MM.1S (cell line): ENCODE measurements at regions not wholly inside any gene's neighbourhood (a gene's known extent, or its start where the extent isn't known, plus 50 kb on each side); places are given as distances from the start of the nearest gene placed in this dataset.

Source experiments
- DNase-seq: peaks from one replicate; pipeline ENCODE4 v3.0.0-alpha.2; 2015
- H2AFZ ChIP-seq: fragments of 300-600 bp; sonication (generic); 2 replicates; pipeline ENCODE4 v1.6.0; 2016; ENCODE audit warnings: antibody characterized with exemption, low read length
- H3F3A ChIP-seq: fragments of 300-600 bp; sonication (generic); 2 replicates; pipeline ENCODE4 v1.6.1; 2016; ENCODE audit warnings: mild to moderate bottlenecking, antibody characterized with exemption, low read length, moderate library complexity, mixed read lengths; ENCODE audit not compliant: insufficient read depth
- H3K27ac ChIP-seq: fragments of 300-600 bp; sonication (generic); 2 replicates; pipeline ENCODE4 v1.5.1; 2016; ENCODE audit warnings: mild to moderate bottlenecking, low read length
- H3K27me3 ChIP-seq: fragments of 300-600 bp; sonication (generic); replicated peaks from 2 replicates; pipeline ENCODE4 v1.6.0; 2016; ENCODE audit warnings: low read length; ENCODE audit not compliant: insufficient read depth
- H3K36me3 ChIP-seq: fragments of 300-600 bp; sonication (generic); replicated peaks from 2 replicates; pipeline ENCODE4 v1.6.1; 2016; ENCODE audit warnings: mild to moderate bottlenecking, low read length, mixed read lengths; ENCODE audit not compliant: insufficient read depth
- H3K4me1 ChIP-seq: fragments of 300-600 bp; sonication (generic); 2 replicates; pipeline ENCODE4 v1.6.1; 2016; ENCODE audit warnings: low read length, mixed read lengths
- H3K4me2 ChIP-seq: fragments of 300-600 bp; sonication (generic); 2 replicates; pipeline ENCODE4 v1.6.0; 2016; ENCODE audit warnings: low read depth, low read length
- H3K4me3 ChIP-seq: fragments of 300-600 bp; sonication (generic); 2 replicates; pipeline ENCODE4 v1.5.1; 2016; ENCODE audit warnings: low read length, mixed read lengths
- H3K79me2 ChIP-seq: fragments of 300-600 bp; sonication (generic); 2 replicates; pipeline ENCODE4 v1.6.1; 2016; ENCODE audit warnings: mixed run types, low read length, mixed read lengths
- H3K9ac ChIP-seq: fragments of 300-600 bp; sonication (generic); 2 replicates; pipeline ENCODE4 v1.6.1; 2016; ENCODE audit warnings: low read length, mixed read lengths
- H3K9me2 ChIP-seq: fragments of 300-600 bp; sonication (generic); replicated peaks from 2 replicates; pipeline ENCODE4 v1.6.1; 2016; ENCODE audit warnings: mild to moderate bottlenecking, low read length, mixed read lengths; ENCODE audit not compliant: insufficient read depth
- H3K9me3 ChIP-seq: fragments of 300-600 bp; sonication (generic); replicated peaks from 2 replicates; pipeline ENCODE4 v1.6.1; 2016; ENCODE audit warnings: mild to moderate bottlenecking, low read length, mixed read lengths; ENCODE audit not compliant: insufficient read depth
- H4K20me1 ChIP-seq: fragments of 300-600 bp; sonication (generic); 2 replicates; pipeline ENCODE4 v1.6.1; 2016; ENCODE audit warnings: mild to moderate bottlenecking, low read length, moderate library complexity, mixed read lengths; ENCODE audit not compliant: insufficient read depth
- CTCF ChIP-seq: fragments of 300-600 bp; sonication (generic); IDR thresholded peaks from 2 replicates; pipeline ENCODE4 v1.5.1; 2016; ENCODE audit warnings: antibody characterized with exemption, low read length, mixed read lengths
- EZH2 ChIP-seq: fragments of 300-600 bp; sonication (generic); optimal IDR thresholded peaks from 2 replicates; pipeline ENCODE3; 2017; ENCODE audit warnings: low read depth, mild to moderate bottlenecking, antibody characterized with exemption, low read length, mixed read lengths
- EZH2phosphoT487 ChIP-seq: fragments of 300-600 bp; sonication (generic); IDR thresholded peaks from 2 replicates; pipeline ENCODE4 v1.6.1; 2018; ENCODE audit warnings: antibody characterized with exemption, low read length

- H3K9ac ChIP-seq: no peak overlapping the region
- no peaks in the 10 kb centered on the region for H3F3A ChIP-seq
- no peak for DNase-seq
- H3K4me3 ChIP-seq: no peak overlapping the region
- no peak overlapping the region for H3K27ac ChIP-seq
- TF ChIP-seq CTCF: no peak
- no peak for TF ChIP-seq EZH2
- no peak for TF ChIP-seq EZH2phosphoT487
- no peaks in the 10 kb centered on the region for H3K27me3 ChIP-seq
- no peaks in the 10 kb centered on the region for H4K20me1 ChIP-seq
- no peaks in the 10 kb centered on the region for H3K79me2 ChIP-seq
- no peaks in the 10 kb centered on the region for H3K36me3 ChIP-seq
- no peak overlapping the region for H2AFZ ChIP-seq
- no peaks in the 10 kb centered on the region for H3K9me2 ChIP-seq
- no peak overlapping the region for H3K4me2 ChIP-seq
- no peaks in the 10 kb centered on the region for H3K9me3 ChIP-seq
- no peaks in the 10 kb centered on the region for H3K4me1 ChIP-seq
These were observed 97.7 kb upstream of the TMEM196 start for GRCh38 chr7:19871102-19871501.

GRCh38 chr7:19869979-19870378 lies 96.6 kb upstream of the TMEM196 start:
- H3K4me3 ChIP-seq: no peak overlapping the region
- H3K9me2 ChIP-seq: no peaks in the 10 kb centered on the region
- H3K79me2 ChIP-seq: no peaks in the 10 kb centered on the region
- no peaks in the 10 kb centered on the region for H4K20me1 ChIP-seq
- DNase-seq: no peak
- no peaks in the 10 kb centered on the region for H3K4me1 ChIP-seq
- no peaks in the 10 kb centered on the region for H3F3A ChIP-seq
- no peaks in the 10 kb centered on the region for H3K27me3 ChIP-seq
- no peak overlapping the region for H3K27ac ChIP-seq
- no peak overlapping the region for H2AFZ ChIP-seq
- H3K9ac ChIP-seq: no peak overlapping the region
- TF ChIP-seq EZH2phosphoT487: no peak
- TF ChIP-seq EZH2: no peak
- no peak for TF ChIP-seq CTCF
- H3K9me3 ChIP-seq: no peaks in the 10 kb centered on the region
- H3K36me3 ChIP-seq: no peaks in the 10 kb centered on the region
- no peak overlapping the region for H3K4me2 ChIP-seq

- no peak overlapping the region for H2AFZ ChIP-seq
- H3K27me3 ChIP-seq: no peaks in the 10 kb centered on the region
- H3K4me1 ChIP-seq: no peaks in the 10 kb centered on the region
- no peak for DNase-seq
- no peaks in the 10 kb centered on the region for H3K9me2 ChIP-seq
- H3K9me3 ChIP-seq: no peaks in the 10 kb centered on the region
- no peak overlapping the region for H3K27ac ChIP-seq
- no peaks in the 10 kb centered on the region for H3F3A ChIP-seq
- no peak overlapping the region for H3K4me2 ChIP-seq
- H3K4me3 ChIP-seq: no peak overlapping the region
- H4K20me1 ChIP-seq: no peaks in the 10 kb centered on the region
- no peaks in the 10 kb centered on the region for H3K36me3 ChIP-seq
- no peaks in the 10 kb centered on the region for H3K79me2 ChIP-seq
- no peak for TF ChIP-seq EZH2
- no peak for TF ChIP-seq EZH2phosphoT487
- TF ChIP-seq CTCF: no peak
- no peak overlapping the region for H3K9ac ChIP-seq
These were observed 79.9 kb upstream of the TMEM196 start for GRCh38 chr7:19853261-19853832.
